Nephron (organoid): ENCODE measurements at regions not wholly inside any gene's neighbourhood (a gene's known extent, or its start where the extent isn't known, plus 50 kb on each side); places are given as distances from the start of the nearest gene placed in this dataset.

Experiments
- H3K27ac Mint-ChIP-seq, 3 experiments: 2 replicates each; pipeline ENCODE4 v1.8.0; 2020; ENCODE audit warnings: mixed read lengths in 3 of 3, mild to moderate bottlenecking in 2 of 3, moderate library complexity in 1 of 3
- H3K27me3 Mint-ChIP-seq: 2 replicates; pipeline ENCODE4 v1.8.0; 2021; ENCODE audit warnings: low read depth, mild to moderate bottlenecking, moderate library complexity, mixed read lengths
- H3K36me3 Mint-ChIP-seq: 2 replicates; pipeline ENCODE4 v1.8.0; 2020; ENCODE audit warnings: low read depth, mixed read lengths
- H3K4me1 Mint-ChIP-seq: 2 replicates; pipeline ENCODE4 v1.8.0; 2020; ENCODE audit warnings: mixed read lengths
- H3K4me3 Mint-ChIP-seq, 3 experiments: 2 replicates each; pipeline ENCODE4 v1.8.0; 2020; ENCODE audit warnings: mild to moderate bottlenecking in 3 of 3, mixed read lengths in 3 of 3, moderate library complexity in 2 of 3
- H3K9me3 Mint-ChIP-seq: 2 replicates; pipeline ENCODE4 v1.8.0; 2020; ENCODE audit warnings: mixed read lengths
- TF ChIP-seq, protein P1 (sequence below), 3 experiments: fragments of 200-600 bp; sonication (generic); IDR thresholded peaks; one replicate each; pipeline ENCODE4 v1.5.0; 2021; ENCODE audit warnings: antibody characterized with exemption in 3 of 3; ENCODE audit not compliant: unreplicated experiment in 3 of 3

DNA sequence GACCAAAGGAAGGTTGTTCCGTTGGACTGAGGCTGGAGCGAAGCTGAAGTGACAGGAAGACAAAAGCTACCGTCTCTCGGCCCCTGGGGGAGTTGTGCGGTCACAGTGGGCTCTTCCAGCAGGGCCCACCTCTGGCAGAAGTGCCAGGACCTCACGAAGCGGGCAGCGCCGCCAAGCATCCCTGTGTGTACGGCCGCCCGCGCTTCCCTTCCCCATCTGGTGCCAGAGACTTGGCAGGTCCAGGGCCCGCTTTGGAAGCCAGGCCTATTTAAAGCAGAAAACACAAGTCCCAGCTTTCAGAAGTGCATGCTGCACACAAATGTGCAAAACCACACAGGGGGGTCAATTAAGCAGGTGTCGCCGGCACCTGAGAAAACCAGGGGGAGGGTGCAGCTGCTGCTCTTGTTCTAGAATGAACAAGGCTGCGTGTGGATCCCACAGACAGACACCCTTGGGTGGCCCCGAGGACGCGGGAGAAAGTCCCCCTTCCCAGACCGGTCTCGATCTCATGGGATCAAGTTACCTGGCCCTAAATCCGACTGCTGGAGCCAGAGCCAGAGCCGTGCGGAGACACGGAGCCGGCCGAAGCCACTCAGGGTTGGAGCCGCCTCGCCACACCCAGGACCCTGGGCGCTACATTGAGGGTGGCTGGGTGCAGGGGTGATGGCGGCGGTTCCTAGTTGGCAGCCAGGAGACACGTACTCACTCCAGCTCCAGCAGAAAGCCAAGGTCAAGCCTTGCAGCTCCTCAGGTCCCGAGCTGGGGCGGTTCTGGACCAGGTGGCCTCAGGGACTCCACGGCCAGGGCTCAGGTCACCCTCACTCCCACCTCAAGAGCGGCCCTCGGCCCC lies 51.8 kb upstream of the PPP2R2D start:
- Mint-ChIP-seq H3K9me3 (no peaks in the 10 kb centered on the region), H3K36me3 (no peaks in the 10 kb centered on the region), H3K4me1 (no peaks in the 10 kb centered on the region), H3K27ac (no peak overlapping the region), H3K4me3 (no peak overlapping the region), H3K27me3 (peaks cover 26% of the 10 kb centered on the region)
- TF ChIP-seq, protein P1, sequence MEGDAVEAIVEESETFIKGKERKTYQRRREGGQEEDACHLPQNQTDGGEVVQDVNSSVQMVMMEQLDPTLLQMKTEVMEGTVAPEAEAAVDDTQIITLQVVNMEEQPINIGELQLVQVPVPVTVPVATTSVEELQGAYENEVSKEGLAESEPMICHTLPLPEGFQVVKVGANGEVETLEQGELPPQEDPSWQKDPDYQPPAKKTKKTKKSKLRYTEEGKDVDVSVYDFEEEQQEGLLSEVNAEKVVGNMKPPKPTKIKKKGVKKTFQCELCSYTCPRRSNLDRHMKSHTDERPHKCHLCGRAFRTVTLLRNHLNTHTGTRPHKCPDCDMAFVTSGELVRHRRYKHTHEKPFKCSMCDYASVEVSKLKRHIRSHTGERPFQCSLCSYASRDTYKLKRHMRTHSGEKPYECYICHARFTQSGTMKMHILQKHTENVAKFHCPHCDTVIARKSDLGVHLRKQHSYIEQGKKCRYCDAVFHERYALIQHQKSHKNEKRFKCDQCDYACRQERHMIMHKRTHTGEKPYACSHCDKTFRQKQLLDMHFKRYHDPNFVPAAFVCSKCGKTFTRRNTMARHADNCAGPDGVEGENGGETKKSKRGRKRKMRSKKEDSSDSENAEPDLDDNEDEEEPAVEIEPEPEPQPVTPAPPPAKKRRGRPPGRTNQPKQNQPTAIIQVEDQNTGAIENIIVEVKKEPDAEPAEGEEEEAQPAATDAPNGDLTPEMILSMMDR (IDR thresholded peaks at IDR 0.05; ENCODE audit: unreplicated experiment in 3 of 3): no peak

DNA sequence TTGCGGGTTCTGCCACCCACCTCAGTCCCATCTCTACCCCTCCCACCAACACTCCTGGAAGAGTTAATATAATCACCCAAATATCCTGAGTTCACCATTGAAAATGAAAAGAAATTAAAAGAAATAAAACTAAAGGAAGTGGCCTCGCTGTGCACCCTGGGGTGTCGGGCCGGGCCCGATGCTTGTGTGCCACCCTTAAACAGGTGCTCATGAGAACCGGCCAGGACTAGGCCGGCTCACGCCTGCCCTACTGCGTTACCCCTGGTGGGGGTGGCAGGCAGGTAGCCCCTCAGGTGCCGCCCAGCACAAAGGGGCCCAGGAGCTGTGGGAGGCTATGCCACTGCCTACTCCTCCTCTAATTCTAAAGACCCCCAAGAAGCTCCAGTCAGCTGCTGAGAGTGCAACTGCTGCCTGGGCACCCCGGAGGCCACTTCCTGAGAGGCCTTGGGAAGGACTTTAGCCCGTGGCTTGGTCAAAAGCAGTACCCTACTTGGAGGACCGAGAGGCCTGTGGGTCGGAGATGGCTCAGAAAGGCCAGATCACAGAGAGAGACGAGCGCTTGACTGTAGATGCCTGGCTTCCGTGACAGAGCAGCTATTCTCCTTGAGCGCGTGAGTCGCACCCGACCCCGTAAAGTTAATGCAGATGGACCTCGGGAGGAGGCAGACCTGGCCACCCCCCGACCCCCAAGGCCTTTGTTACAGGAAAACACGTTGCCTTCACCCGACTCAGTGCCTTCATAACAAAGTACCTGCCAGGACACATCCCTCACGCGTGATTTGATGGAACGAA lies 51.0 kb upstream of the PPP2R2D start:
- peaks cover 23% of the 10 kb centered on the region for H3K27me3 Mint-ChIP-seq
- no peaks in the 10 kb centered on the region for H3K4me1 Mint-ChIP-seq
- H3K36me3 Mint-ChIP-seq: no peaks in the 10 kb centered on the region
- TF ChIP-seq, protein P1 (IDR thresholded peaks at IDR 0.05; ENCODE audit: unreplicated experiment in 3 of 3): no peak
- no peaks in the 10 kb centered on the region for H3K9me3 Mint-ChIP-seq
- no peak overlapping the region for H3K4me3 Mint-ChIP-seq
- H3K27ac Mint-ChIP-seq: no peak overlapping the region

DNA sequence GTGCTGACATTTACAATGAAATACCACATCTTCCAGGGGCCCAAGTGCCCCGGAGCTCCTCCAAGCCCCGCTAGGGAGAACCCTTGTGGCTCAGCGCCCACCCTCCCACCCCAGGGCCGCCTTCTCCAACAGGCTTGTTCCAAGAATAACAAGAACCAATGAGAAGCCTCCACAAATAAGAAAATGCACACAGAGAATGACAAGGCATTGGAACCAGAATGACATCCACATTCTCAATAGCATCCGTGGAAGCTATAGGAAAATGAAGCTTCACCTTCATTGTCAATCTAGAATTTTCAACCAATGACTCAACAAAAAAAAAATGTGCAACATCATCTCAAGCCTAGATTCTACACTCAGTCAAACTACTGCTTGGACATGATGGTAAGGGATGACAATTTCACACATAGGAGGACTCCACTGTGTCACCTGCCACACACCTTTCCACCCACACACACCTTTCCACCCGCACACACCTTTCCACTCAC lies 50.4 kb upstream of the PPP2R2D start:
- Mint-ChIP-seq H3K4me1 (no peaks in the 10 kb centered on the region), H3K27me3 (peaks cover 23% of the 10 kb centered on the region), H3K9me3 (no peaks in the 10 kb centered on the region), H3K36me3 (no peaks in the 10 kb centered on the region), H3K27ac (no peak overlapping the region), H3K4me3 (peak overlapping the region in 1 of 3 experiments; percentile 53)
- TF ChIP-seq, protein P1 (IDR thresholded peaks at IDR 0.05; ENCODE audit: unreplicated experiment in 3 of 3): no peak
